GM12878 (cell line): ENCODE measurements at regions not wholly inside any gene's neighbourhood (a gene's known extent, or its start where the extent isn't known, plus 50 kb on each side); places are given as distances from the start of the nearest gene placed in this dataset.

Source experiments
- ATAC-seq: fragments of 200-7000 bp; cut with Tn5 transposase; 3 replicates; pipeline ENCODE4 v1.9.1; 2020; ENCODE audit warnings: mild to moderate bottlenecking, moderate library complexity
- BruUV-seq: library from RNA; stranded (reverse); fragments of 400-500 nt; replicated peaks from 2 replicates; lab custom pipeline; 2021; lab: Mats Ljungman, UMichigan
- CTCF ChIA-PET: fragments of 300-600 bp; sonication (Branson Sonifier 250); formaldehyde crosslinking; extraction: SDS; loops from one replicate; lab custom pipeline; 2021; ENCODE audit warnings: inconsistent platforms; lab: Yijun Ruan, JAX
- POLR2A ChIA-PET: fragments of 350-600 bp; formaldehyde crosslinking; extraction: SDS; loops from one replicate; lab custom pipeline; 2021; ENCODE audit warnings: inconsistent platforms; lab: Charles Lee
- RAD21 ChIA-PET: fragments of 300-600 bp; sonication (Branson Sonifier 250); formaldehyde crosslinking; loops from one replicate; lab custom pipeline; 2023; ENCODE audit warnings: antibody characterized with exemption; ENCODE audit not compliant: unreplicated experiment; lab: Charles Lee
- SMC1A ChIA-PET: fragments of 300-600 bp; sonication (Branson Sonifier 250); formaldehyde crosslinking; loops from one replicate; lab custom pipeline; 2023; ENCODE audit not compliant: unreplicated experiment, uncharacterized antibody; lab: Charles Lee
- DNase-seq: peaks from one replicate; pipeline ENCODE4 v3.0.0-alpha.2; 2011; ENCODE audit warnings: low read depth, low spot score
- FAIRE-seq: peaks from 3 replicates; lab custom pipeline; 2011; peaks lifted over from hg19 to GRCh38; lab: Jason Lieb, UNC
- H2AFZ ChIP-seq: 2 replicates; pipeline ENCODE4 v1.6.0; 2011; ENCODE audit warnings: low read depth, low read length, control low read depth; ENCODE audit not compliant: control insufficient read depth
- H3K27ac ChIP-seq: 2 replicates; pipeline ENCODE4 v1.5.1; 2011; ENCODE audit warnings: control low read depth; ENCODE audit not compliant: control insufficient read depth, insufficient read depth
- H3K27me3 ChIP-seq, 2 experiments: replicated peaks in 1 of 2; 2 replicates each; pipeline versions ENCODE4 v1.6.0 to v1.6.1; 2011; ENCODE audit warnings: low read length in 1 of 2; ENCODE audit not compliant: control insufficient read depth in 2 of 2, insufficient read depth in 2 of 2
- H3K36me3 ChIP-seq, 2 experiments: 2 replicates each; pipeline ENCODE4 v1.5.1; 2011; ENCODE audit warnings: low read length in 1 of 2; ENCODE audit not compliant: control insufficient read depth in 2 of 2, insufficient read depth in 2 of 2
- H3K4me1 ChIP-seq: 2 replicates; pipeline ENCODE4 v1.6.1; 2011; ENCODE audit warnings: mild to moderate bottlenecking, low read length, moderate library complexity, mixed read lengths; ENCODE audit not compliant: control insufficient read depth, insufficient read depth
- H3K4me2 ChIP-seq: 2 replicates; pipeline ENCODE4 v1.6.0; 2011; ENCODE audit warnings: control low read depth; ENCODE audit not compliant: control insufficient read depth, insufficient read depth
- H3K4me3 ChIP-seq: fragments of 200-600 bp; sonication (generic); 2 replicates; pipeline ENCODE4 v1.5.1; 2016
- H3K79me2 ChIP-seq: 2 replicates; pipeline ENCODE4 v1.6.0; 2011; ENCODE audit warnings: low read length; ENCODE audit not compliant: control insufficient read depth, insufficient read depth
- H3K9ac ChIP-seq: 2 replicates; pipeline ENCODE4 v1.8.0; 2011; ENCODE audit warnings: low read length, control low read depth, mixed read lengths; ENCODE audit not compliant: control insufficient read depth, insufficient read depth
- H3K9me3 ChIP-seq: replicated peaks from 3 replicates; pipeline ENCODE4 v1.5.1; 2011; ENCODE audit warnings: mild to moderate bottlenecking, low read length; ENCODE audit not compliant: control insufficient read depth, insufficient read depth
- H4K20me1 ChIP-seq: 2 replicates; pipeline ENCODE4 v1.6.0; 2011; ENCODE audit not compliant: control insufficient read depth, insufficient read depth
- ATF7 ChIP-seq: fragments of 450-650 bp; IDR thresholded peaks from 2 replicates; pipeline ENCODE4 v1.6.1; 2016; ENCODE audit warnings: low read depth, mild to moderate bottlenecking
- FOXK2 ChIP-seq: fragments of 450-650 bp; IDR thresholded peaks from 2 replicates; pipeline ENCODE4 v1.6.1; 2017; ENCODE audit warnings: mild to moderate bottlenecking, moderate library complexity
- MEF2B ChIP-seq: fragments of 450-650 bp; IDR thresholded peaks from 2 replicates; pipeline ENCODE4 v1.6.1; 2018; ENCODE audit warnings: mild to moderate bottlenecking, moderate library complexity; ENCODE audit not compliant: partially characterized antibody, poor library complexity, severe bottlenecking
- MYC ChIP-seq: IDR thresholded peaks from 2 replicates; pipeline ENCODE4 v1.6.1; 2011; ENCODE audit warnings: mild to moderate bottlenecking, low read length, moderate library complexity, inconsistent platforms; ENCODE audit not compliant: insufficient read depth, insufficient replicate concordance, insufficient read length, severe bottlenecking
- NFYB ChIP-seq: IDR thresholded peaks from 2 replicates; pipeline ENCODE4 v1.6.1; 2011; ENCODE audit warnings: low read depth, mild to moderate bottlenecking, low read length, improper control_type of control experiment, moderate library complexity; ENCODE audit not compliant: insufficient read depth
- PKNOX1 ChIP-seq: fragments of 450-650 bp; IDR thresholded peaks from 2 replicates; pipeline ENCODE4 v1.6.1; 2016; ENCODE audit warnings: mild to moderate bottlenecking
- RBBP5 ChIP-seq: fragments of 200-600 bp; sonication (generic); conservative IDR thresholded peaks from 2 replicates; pipeline ENCODE4 v1.6.1; 2016
- RELB ChIP-seq: fragments of 450-650 bp; IDR thresholded peaks from 2 replicates; pipeline ENCODE4 v1.6.1; 2017; ENCODE audit warnings: low read depth, mild to moderate bottlenecking, moderate library complexity
- RUNX3 ChIP-seq: IDR thresholded peaks from 2 replicates; pipeline ENCODE4 v1.6.1; 2012; ENCODE audit warnings: low read length, inconsistent platforms
- SMARCA5 ChIP-seq: fragments of 450-650 bp; IDR thresholded peaks from 2 replicates; pipeline ENCODE4 v1.6.1; 2017; ENCODE audit warnings: mild to moderate bottlenecking
- SUZ12 ChIP-seq: fragments of 200-600 bp; sonication (generic); IDR thresholded peaks from one replicate; pipeline ENCODE4 v1.6.1; 2018; ENCODE audit warnings: antibody characterized with exemption, mild to moderate bottlenecking; ENCODE audit not compliant: unreplicated experiment
- TAF1 ChIP-seq: IDR thresholded peaks from 2 replicates; pipeline ENCODE4 v1.6.1; 2011; ENCODE audit warnings: mild to moderate bottlenecking, low read depth, low read length, borderline replicate concordance
- WRNIP1 ChIP-seq: IDR thresholded peaks from 2 replicates; pipeline ENCODE4 v1.6.1; 2011; ENCODE audit warnings: low read depth, low read length, improper control_type of control experiment, borderline replicate concordance
- ZNF207 ChIP-seq: fragments of 450-650 bp; IDR thresholded peaks from 2 replicates; pipeline ENCODE4 v1.6.1; 2014; ENCODE audit warnings: antibody characterized with exemption, mild to moderate bottlenecking, borderline replicate concordance
- ZZZ3 ChIP-seq: IDR thresholded peaks from 2 replicates; pipeline ENCODE4 v1.6.1; 2011; ENCODE audit warnings: low read depth; ENCODE audit not compliant: control insufficient read depth, insufficient read length
- WGBS: methylation state at CpG from one replicate; pipeline ENCODE4 v1.1.6; 2016; ENCODE audit warnings: low lambda C conversion rate; ENCODE audit not compliant: insufficient replicate concordance, insufficient coverage; ENCODE audit errors: missing lambda C conversion rate; 5-methylcytosine and 5-hydroxymethylcytosine counted together
- in situ Hi-C: fragments of 300-500 bp; cut with MboI; formaldehyde crosslinking; loops from 9 replicates; pipeline ENCODE4 v1.14.3; 2018; ENCODE audit warnings: mixed read lengths
- intact Hi-C: fragments of 100-400 bp; cut with micrococcal nuclease; formaldehyde crosslinking; loops from one replicate; pipeline ENCODE4 v1.14.2; 2022; ENCODE audit not compliant: unreplicated experiment

GRCh38 chr14:38526826-38527501 lies 271.1 kb upstream of the CLEC14A start:
- SMC1A ChIA-PET, result no interaction called here
- H3K36me3 ChIP-seq, result no peaks in the 10 kb centered on the region
- no peak overlapping the region for H3K4me3 ChIP-seq
- H4K20me1 ChIP-seq, result no peaks in the 10 kb centered on the region
- no peak overlapping the region for H3K27ac ChIP-seq
- FAIRE-seq, result no peak
- CTCF ChIA-PET, result no interaction called here
- H3K4me1 ChIP-seq, result no peaks in the 10 kb centered on the region
- TF ChIP-seq SUZ12 (no peak), WRNIP1 (no peak), RBBP5 (no peak), SMARCA5 (no peak), RELB (no peak), PKNOX1 (no peak), FOXK2 (no peak), ZZZ3 (no peak), MYC (no peak), ZNF207 (no peak), ATF7 (no peak), TAF1 (no peak), NFYB (no peak), MEF2B (no peak), RUNX3 (no peak)
- POLR2A ChIA-PET, result no interaction called here
- in situ Hi-C loops (no loop called here), intact Hi-C loops (no loop called here)
- WGBS, result 0% methylated on average over 1 of the region's 1 CpG
- H2AFZ ChIP-seq, result no peak overlapping the region
- no peaks in the 10 kb centered on the region for H3K27me3 ChIP-seq
- no peaks in the 10 kb centered on the region for H3K79me2 ChIP-seq
- no peak overlapping the region for H3K9ac ChIP-seq
- DNase-seq, result no peak
- no peak for ATAC-seq
- RAD21 ChIA-PET, result no interaction called here
- no peaks in the 10 kb centered on the region for H3K9me3 ChIP-seq
- no peak overlapping the region for H3K4me2 ChIP-seq
- no TSS peak for BruUV-seq
